A673 (cell line): ENCODE measurements at regions not wholly inside any gene's neighbourhood (a gene's known extent, or its start where the extent isn't known, plus 50 kb on each side); places are given as distances from the start of the nearest gene placed in this dataset.

Experiments
- BruUV-seq: library from RNA; stranded (reverse); fragments of 400-500 nt; replicated peaks from 2 replicates; lab custom pipeline; 2021; lab: Mats Ljungman, UMichigan
- CTCF ChIA-PET: fragments of 300-600 bp; sonication (Branson Sonifier 250); formaldehyde crosslinking; loops from one replicate; lab custom pipeline; 2022; ENCODE audit warnings: antibody characterized with exemption; lab: Charles Lee
- POLR2A ChIA-PET: fragments of 300-600 bp; sonication (Branson Sonifier 250); formaldehyde crosslinking; loops from one replicate; lab custom pipeline; 2022; ENCODE audit warnings: antibody characterized with exemption; ENCODE audit not compliant: low non-redundant PET; lab: Charles Lee
- DNase-seq: peaks from one replicate; pipeline ENCODE4 v3.0.0-alpha.2; 2015; ENCODE audit warnings: low spot score
- H3K27ac ChIP-seq: fragments of 200-600 bp; sonication (generic); 2 replicates; pipeline ENCODE4 v1.5.1; 2016; ENCODE audit warnings: mixed run types, low read depth, mild to moderate bottlenecking, mixed read lengths, antibody characterized with exemption, low read length; ENCODE audit not compliant: poor library complexity, severe bottlenecking
- H3K27me3 ChIP-seq: fragments of 200-600 bp; sonication (generic); replicated peaks from 2 replicates; pipeline ENCODE4 v1.6.1; 2017; ENCODE audit warnings: mixed run types, low read depth, mild to moderate bottlenecking, mixed read lengths, antibody characterized with exemption, low read length; ENCODE audit not compliant: insufficient read depth, poor library complexity
- H3K36me3 ChIP-seq: fragments of 200-600 bp; sonication (generic); 2 replicates; pipeline ENCODE4 v1.6.1; 2016; ENCODE audit warnings: mixed run types, mild to moderate bottlenecking, mixed read lengths, antibody characterized with exemption, low read length; ENCODE audit not compliant: insufficient read depth, poor library complexity, severe bottlenecking
- H3K4me1 ChIP-seq: fragments of 200-600 bp; sonication (generic); 2 replicates; pipeline ENCODE4 v1.6.1; 2017; ENCODE audit warnings: mixed run types, mild to moderate bottlenecking, mixed read lengths, antibody characterized with exemption, low read length; ENCODE audit not compliant: insufficient read depth, poor library complexity, severe bottlenecking
- H3K4me3 ChIP-seq: fragments of 200-600 bp; sonication (generic); 2 replicates; pipeline ENCODE4 v1.5.1; 2016; ENCODE audit warnings: low read depth, mixed run types, mild to moderate bottlenecking, mixed read lengths, low read length; ENCODE audit not compliant: poor library complexity, severe bottlenecking
- H3K9me3 ChIP-seq: fragments of 200-600 bp; sonication (generic); 2 replicates; pipeline ENCODE4 v1.6.1; 2016; ENCODE audit warnings: mixed run types, low read depth, mild to moderate bottlenecking, mixed read lengths, antibody characterized with exemption, low read length; ENCODE audit not compliant: poor library complexity, severe bottlenecking
- CTCF ChIP-seq: fragments of 300-800, 200-600 bp; sonication (generic); conservative IDR thresholded peaks from 2 replicates; pipeline ENCODE4 v1.5.1; 2017; ENCODE audit warnings: low read depth, mild to moderate bottlenecking, antibody characterized with exemption, low read length, moderate library complexity, mixed read lengths
- EZH2 ChIP-seq: fragments of 200-600 bp; sonication (generic); IDR thresholded peaks from 2 replicates; pipeline ENCODE4 v1.6.1; 2017; ENCODE audit warnings: borderline replicate concordance, low read depth, mild to moderate bottlenecking, mixed read lengths, antibody characterized with exemption, low read length; ENCODE audit not compliant: poor library complexity, severe bottlenecking
- intact Hi-C: fragments of 100-400 bp; cut with micrococcal nuclease; formaldehyde crosslinking; loops from one replicate; pipeline ENCODE4 v1.10.0; 2022; ENCODE audit not compliant: unreplicated experiment

- Histone ChIP-seq H3K4me3 (no peak overlapping the region), H3K27ac (no peak overlapping the region), H3K9me3 (no peaks in the 10 kb centered on the region), H3K27me3 (no peaks in the 10 kb centered on the region), H3K4me1 (no peaks in the 10 kb centered on the region), H3K36me3 (no peaks in the 10 kb centered on the region)
- POLR2A ChIA-PET: no interaction called here
- no peak for TF ChIP-seq CTCF
- no peak for TF ChIP-seq EZH2
- intact Hi-C loops: no loop called here
- CTCF ChIA-PET: no interaction called here
- DNase-seq: no peak
- no TSS peak for BruUV-seq
These were observed 173.3 kb downstream of the TRIB2 start for GRCh38 chr2:12890066-12890465.

GRCh38 chr2:12890481-12890991, 173.8 kb downstream of the TRIB2 start:
- TF ChIP-seq CTCF: no peak
- no peak for TF ChIP-seq EZH2
- intact Hi-C loops: no loop called here
- no peak for DNase-seq
- CTCF ChIA-PET: no interaction called here
- no TSS peak for BruUV-seq
- no peak overlapping the region for H3K4me3 ChIP-seq
- no peaks in the 10 kb centered on the region for H3K36me3 ChIP-seq
- no peaks in the 10 kb centered on the region for H3K4me1 ChIP-seq
- no peaks in the 10 kb centered on the region for H3K27me3 ChIP-seq
- POLR2A ChIA-PET: interaction anchor here (0.5 kb wide), 1 partner anchor 189 kb away, joined by 3 read pairs; no protein-coding TSS in a partner anchor
- no peaks in the 10 kb centered on the region for H3K9me3 ChIP-seq
- no peak overlapping the region for H3K27ac ChIP-seq

GRCh38 chr2:12895017-12895416, 178.3 kb downstream of the TRIB2 start:
- no peaks in the 10 kb centered on the region for H3K9me3 ChIP-seq
- TF ChIP-seq EZH2 (no peak), CTCF (no peak)
- H3K4me3 ChIP-seq: no peak overlapping the region
- no peaks in the 10 kb centered on the region for H3K36me3 ChIP-seq
- no peak overlapping the region for H3K27ac ChIP-seq
- no peaks in the 10 kb centered on the region for H3K4me1 ChIP-seq
- DNase-seq: no peak
- intact Hi-C loops: no loop called here
- no peaks in the 10 kb centered on the region for H3K27me3 ChIP-seq
- BruUV-seq: no TSS peak
- POLR2A ChIA-PET: no interaction called here
- CTCF ChIA-PET: no interaction called here
